SK-N-SH (cell line): ENCODE measurements at regions not wholly inside any gene's neighbourhood (a gene's known extent, or its start where the extent isn't known, plus 50 kb on each side); places are given as distances from the start of the nearest gene placed in this dataset.
A peak's percentile ranks its signal among the peaks of the same experiment; 100 is the strongest.

ENCODE experiments used
- CTCF ChIA-PET: fragments of 300-600, 350-600 bp; formaldehyde crosslinking; extraction: SDS; loops from one replicate; lab custom pipeline; 2021; lab: Yijun Ruan, JAX
- POLR2A ChIA-PET: fragments of 350-600 bp; sonication (Branson Sonifier 250); formaldehyde crosslinking; extraction: SDS; loops from one replicate; lab custom pipeline; 2020; ENCODE audit warnings: antibody characterized with exemption, inconsistent platforms; lab: Yijun Ruan, JAX
- DNase-seq: peaks from one replicate; pipeline ENCODE4 v3.0.0; 2012
- H2AFZ ChIP-seq: fragments of 200-600 bp; sonication (generic); 2 replicates; pipeline ENCODE4 v1.8.1; 2016; ENCODE audit warnings: antibody characterized with exemption, mild to moderate bottlenecking, low read depth
- H3F3A ChIP-seq: fragments of 200-600 bp; sonication (generic); replicated peaks from 2 replicates; pipeline ENCODE3; 2016; ENCODE audit warnings: antibody characterized with exemption, mild to moderate bottlenecking; ENCODE audit not compliant: insufficient read depth
- H3K27ac ChIP-seq, 2 experiments: fragments of 200-500 bp in 1 of 2; fragments of 200-600 bp in 1 of 2; sonication (Bioruptor generic) in 1 of 2; sonication (generic), shearing (Covaris generic) in 1 of 2; 2 replicates each; pipeline versions ENCODE4 v1.5.1 to v1.6.1; 2014 to 2016; ENCODE audit warnings: low read depth in 2 of 2, inconsistent platforms in 1 of 2, low read length in 1 of 2, mild to moderate bottlenecking in 1 of 2, mixed read lengths in 1 of 2
- H3K27me3 ChIP-seq: fragments of 200-600 bp; sonication (generic), shearing (Covaris generic); 2 replicates; pipeline ENCODE4 v1.6.1; 2016; ENCODE audit warnings: mixed run types; ENCODE audit not compliant: insufficient read depth
- H3K36me3 ChIP-seq, 2 experiments: fragments of 200-500 bp in 1 of 2; fragments of 200-600 bp in 1 of 2; sonication (Bioruptor generic) in 1 of 2; sonication (generic) in 1 of 2; replicated peaks in 1 of 2; 2 replicates each; pipeline versions ENCODE3 to v1.5.1; 2014 to 2016; ENCODE audit warnings: low read length in 1 of 2, mild to moderate bottlenecking in 1 of 2; ENCODE audit not compliant: insufficient read depth in 2 of 2, control insufficient read depth in 1 of 2
- H3K4me1 ChIP-seq, 2 experiments: fragments of 200-500 bp in 1 of 2; fragments of 200-600 bp in 1 of 2; sonication (Bioruptor generic) in 1 of 2; sonication (generic), shearing (Covaris generic) in 1 of 2; 2 replicates each; pipeline versions ENCODE4 v1.5.1 to v1.6.1; 2014 to 2016; ENCODE audit warnings: low read depth in 1 of 2, low read length in 1 of 2, mixed run types in 1 of 2; ENCODE audit not compliant: insufficient read depth in 2 of 2, control insufficient read depth in 1 of 2
- H3K4me2 ChIP-seq: fragments of 200-600 bp; sonication (generic), shearing (Covaris generic); 2 replicates; pipeline ENCODE4 v1.6.1; 2017; ENCODE audit warnings: mixed run types
- H3K4me3 ChIP-seq, 2 experiments: fragments of 200-500 bp in 1 of 2; fragments of 200-600 bp in 1 of 2; sonication (Bioruptor generic) in 1 of 2; sonication (generic), shearing (Covaris generic) in 1 of 2; 2 replicates each; pipeline versions ENCODE4 v1.5.1 to v1.8.1; 2014 to 2016; ENCODE audit warnings: low read depth in 2 of 2, inconsistent platforms in 1 of 2, low read length in 1 of 2, mild to moderate bottlenecking in 1 of 2, mixed read lengths in 1 of 2, moderate library complexity in 1 of 2
- H3K79me2 ChIP-seq: fragments of 200-600 bp; sonication (generic); 2 replicates; pipeline ENCODE4 v1.8.1; 2017; ENCODE audit warnings: mild to moderate bottlenecking; ENCODE audit not compliant: insufficient read depth
- H3K9ac ChIP-seq: fragments of 200-600 bp; sonication (generic); 2 replicates; pipeline ENCODE4 v1.6.1; 2017; ENCODE audit warnings: mixed run types
- H3K9me2 ChIP-seq: fragments of 200-600 bp; sonication (generic); 2 replicates; pipeline ENCODE4 v1.6.1; 2017; ENCODE audit warnings: mixed run types
- H3K9me3 ChIP-seq: fragments of 200-600 bp; sonication (generic); 2 replicates; pipeline ENCODE4 v1.6.1; 2017; ENCODE audit warnings: mixed run types, mild to moderate bottlenecking, moderate library complexity
- H4K20me1 ChIP-seq: fragments of 200-600 bp; sonication (generic); 2 replicates; pipeline ENCODE4 v1.6.1; 2017; ENCODE audit warnings: mild to moderate bottlenecking, mixed run types; ENCODE audit not compliant: insufficient read depth
- CTCF ChIP-seq: fragments of 200-600 bp; sonication (generic); IDR thresholded peaks from 2 replicates; pipeline ENCODE4 v1.6.1; 2017; ENCODE audit warnings: antibody characterized with exemption, mild to moderate bottlenecking, moderate library complexity
- MAX ChIP-seq: IDR thresholded peaks from 2 replicates; pipeline ENCODE4 v1.4.0; 2012; ENCODE audit warnings: low read depth
- MEF2A ChIP-seq: IDR thresholded peaks from 2 replicates; pipeline ENCODE4 v1.4.0; 2012; ENCODE audit warnings: low read depth, borderline replicate concordance
- MXI1 ChIP-seq: IDR thresholded peaks from 2 replicates; pipeline ENCODE4 v1.6.1; 2012; ENCODE audit warnings: mild to moderate bottlenecking, low read depth, low read length, improper control_type of control experiment
- NFIC ChIP-seq: IDR thresholded peaks from 2 replicates; pipeline ENCODE4 v1.4.0; 2012; ENCODE audit warnings: borderline replicate concordance
- NRF1 ChIP-seq: IDR thresholded peaks from 2 replicates; pipeline ENCODE4 v1.6.1; 2012; ENCODE audit warnings: low read depth, mild to moderate bottlenecking, low read length
- POLR2AphosphoS5 ChIP-seq: IDR thresholded peaks from 2 replicates; pipeline ENCODE4 v1.6.1; 2012; ENCODE audit warnings: low read depth, low read length
- RAD21 ChIP-seq: IDR thresholded peaks from 2 replicates; pipeline ENCODE4 v1.6.1; 2012; ENCODE audit warnings: mild to moderate bottlenecking, low read length
- SIN3A ChIP-seq: IDR thresholded peaks from 2 replicates; pipeline ENCODE4 v1.6.1; 2012; ENCODE audit warnings: low read depth, mild to moderate bottlenecking, low read length, moderate library complexity, borderline replicate concordance
- SMC3 ChIP-seq: IDR thresholded peaks from 2 replicates; pipeline ENCODE4 v1.6.1; 2012; ENCODE audit warnings: low read depth, low read length, improper control_type of control experiment
- WGBS: methylation state at CpG from one replicate; pipeline ENCODE4 v1.1.6; 2017; ENCODE audit warnings: low lambda C conversion rate; 5-methylcytosine and 5-hydroxymethylcytosine counted together
- small RNA-seq, 7 experiments: library from RNA; depleted of rRNA; stranded (forward); fragments of <200 nt; gene quantifications; one replicate each; pipeline ENCODE3, GENCODE V24; 2012

DNA sequence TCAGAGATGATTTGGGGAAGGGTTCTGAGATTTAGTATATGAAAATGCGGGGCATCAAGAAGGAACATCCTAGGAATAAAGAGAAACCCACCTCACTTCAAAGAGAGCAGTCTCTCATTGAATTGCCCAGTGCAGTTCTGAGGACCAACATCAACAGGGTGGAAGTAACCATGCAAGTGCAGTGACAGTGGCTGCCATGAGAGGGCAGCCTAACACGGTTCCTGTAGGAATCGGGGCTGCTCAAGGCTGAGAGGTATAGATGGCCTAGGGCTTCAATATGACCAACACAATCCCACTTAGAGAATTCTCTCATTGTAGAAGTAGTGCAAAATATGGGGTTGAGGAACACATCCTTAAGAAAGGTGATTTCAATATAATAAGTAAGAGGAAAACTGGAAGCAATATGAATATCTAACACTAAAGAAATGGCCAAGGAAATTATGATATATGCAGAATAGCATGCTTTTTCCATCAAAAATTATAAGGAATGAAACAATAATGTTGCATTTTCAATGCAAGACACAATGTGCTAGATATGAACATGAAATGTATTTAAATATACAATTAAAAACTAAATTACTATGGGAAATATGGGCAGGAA is 51.1 kb upstream of the ARRDC4 start:
- H4K20me1 ChIP-seq, result no peaks in the 10 kb centered on the region
- CTCF ChIA-PET, result interaction anchor here (0.7 to 3.1 kb wide), 5 partner anchors 11 to 178 kb away, joined by 3 to 18 read pairs (median 3); no protein-coding TSS in a partner anchor
- H3K27me3 ChIP-seq, result peaks cover 31% of the 10 kb centered on the region; the same call in 1 of the 2 replicates
- DNase-seq, result peak; percentile 72
- no peak overlapping the region for H2AFZ ChIP-seq
- H3K9me3 ChIP-seq, result no peaks in the 10 kb centered on the region
- no peak overlapping the region for H3K4me2 ChIP-seq
- no peaks in the 10 kb centered on the region for H3K9me2 ChIP-seq
- 0% methylated on average over 3 of the region's 3 CpGs for WGBS
- H3K4me1 ChIP-seq, result no peaks in the 10 kb centered on the region
- H3K27ac ChIP-seq, result no peak overlapping the region
- no peak overlapping the region for H3K9ac ChIP-seq
- H3F3A ChIP-seq, result no peaks in the 10 kb centered on the region
- POLR2A ChIA-PET, result no interaction called here
- no peaks in the 10 kb centered on the region for H3K36me3 ChIP-seq
- no peak overlapping the region for H3K4me3 ChIP-seq
- H3K79me2 ChIP-seq, result no peaks in the 10 kb centered on the region
- TF ChIP-seq SMC3 (peak; percentile 91), POLR2AphosphoS5 (no peak), RAD21 (peak; percentile 85), NRF1 (no peak), MAX (no peak), MXI1 (no peak), CTCF (peak; percentile 88), MEF2A (no peak), SIN3A (no peak), NFIC (no peak)
- TF ChIP-seq, all 33 proteins: peak for 3

Small RNAs in the stretch of these regions (small RNA-seq; reads per million reads assigned to genes)
- gene AC110588.1, result 0 reads per million in 7 experiments
- 0 reads per million in 7 experiments for gene RF00017
- 0 to 1.0 (median 0) reads per million in 7 experiments for gene RNA5SP401
